ENCODE measurements at regions not wholly inside any gene's neighbourhood (a gene's known extent, or its start where the extent isn't known, plus 50 kb on each side); places are given as distances from the start of the nearest gene placed in this dataset.

DNA sequence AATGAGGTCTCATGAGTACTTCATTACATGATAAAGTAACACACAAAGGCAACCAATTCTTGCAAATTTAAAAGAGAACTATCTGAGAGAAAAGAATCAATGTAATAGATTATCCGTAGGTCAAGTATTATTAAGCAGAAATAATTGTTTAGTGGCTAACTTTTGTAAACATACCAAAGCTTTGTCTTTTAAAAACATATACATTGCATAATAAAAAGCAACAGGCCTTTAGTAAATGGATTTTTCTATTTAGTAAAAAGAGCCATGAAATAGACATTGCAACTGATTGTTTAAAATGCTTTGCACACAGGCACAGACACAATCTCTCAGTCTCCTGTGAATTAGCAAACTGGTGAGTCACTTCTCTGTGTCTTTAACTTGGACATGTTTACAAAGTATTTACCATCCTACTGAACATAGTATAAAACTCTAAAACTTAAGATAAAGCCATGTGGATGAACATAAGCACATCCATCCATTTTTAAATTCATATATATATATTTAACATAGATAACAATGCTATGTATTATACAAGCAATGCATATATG is 518.7 kb upstream of the MGAT4C start:
- TF ChIP-seq FOXK2 (IDR thresholded peaks at IDR 0.05) (no peak), FOXM1 (IDR thresholded peaks at IDR 0.05; ENCODE audit: borderline replicate concordance) (no peak), SP1 (IDR thresholded peaks at IDR 0.05) (no peak), HDGF (IDR thresholded peaks at IDR 0.05; ENCODE audit: borderline replicate concordance) (no peak), BHLHE40 (IDR thresholded peaks at IDR 0.05; ENCODE audit: borderline replicate concordance) (no peak), NFRKB (IDR thresholded peaks at IDR 0.05) (no peak), ELF4 (IDR thresholded peaks at IDR 0.05) (no peak), ARNT (IDR thresholded peaks at IDR 0.05) (no peak), ZNF384 (IDR thresholded peaks at IDR 0.05) (no peak), L3MBTL2 (conservative IDR thresholded peaks at IDR 0.05) (no peak)
- TF ChIP-seq, protein P1, sequence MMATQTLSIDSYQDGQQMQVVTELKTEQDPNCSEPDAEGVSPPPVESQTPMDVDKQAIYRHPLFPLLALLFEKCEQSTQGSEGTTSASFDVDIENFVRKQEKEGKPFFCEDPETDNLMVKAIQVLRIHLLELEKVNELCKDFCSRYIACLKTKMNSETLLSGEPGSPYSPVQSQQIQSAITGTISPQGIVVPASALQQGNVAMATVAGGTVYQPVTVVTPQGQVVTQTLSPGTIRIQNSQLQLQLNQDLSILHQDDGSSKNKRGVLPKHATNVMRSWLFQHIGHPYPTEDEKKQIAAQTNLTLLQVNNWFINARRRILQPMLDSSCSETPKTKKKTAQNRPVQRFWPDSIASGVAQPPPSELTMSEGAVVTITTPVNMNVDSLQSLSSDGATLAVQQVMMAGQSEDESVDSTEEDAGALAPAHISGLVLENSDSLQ (IDR thresholded peaks at IDR 0.05), result no peak

Measured in HEK293T (cell line).